BJ (cell line): ENCODE measurements at regions not wholly inside any gene's neighbourhood (a gene's known extent, or its start where the extent isn't known, plus 50 kb on each side); places are given as distances from the start of the nearest gene placed in this dataset.

Experiments used
- CTCF ChIA-PET: fragments of 350-600 bp; formaldehyde crosslinking; extraction: SDS; loops from one replicate; lab custom pipeline; 2021; ENCODE audit warnings: antibody characterized with exemption, inconsistent platforms; lab: Yijun Ruan, JAX
- POLR2A ChIA-PET: fragments of 300-600 bp; sonication (Branson Sonifier 250); formaldehyde crosslinking; extraction: SDS; loops from one replicate; lab custom pipeline; 2021; ENCODE audit warnings: antibody characterized with exemption; lab: Charles Lee
- DNase-seq: peaks from one replicate; pipeline ENCODE4 v3.0.0-alpha.2; 2011; ENCODE audit warnings: low read depth
- H3K27me3 ChIP-seq: 2 replicates; pipeline ENCODE4 v1.6.0; 2011; ENCODE audit warnings: low read length; ENCODE audit not compliant: control insufficient read depth, insufficient read depth
- H3K36me3 ChIP-seq: 2 replicates; pipeline ENCODE4 v1.5.1; 2011; ENCODE audit warnings: low read length; ENCODE audit not compliant: control insufficient read depth, insufficient read depth
- H3K4me3 ChIP-seq: 2 replicates; pipeline ENCODE4 v1.5.1; 2011; ENCODE audit warnings: low read depth, mild to moderate bottlenecking, control low read depth, low read length
- TF ChIP-seq, protein P1 (sequence below): IDR thresholded peaks from 2 replicates; pipeline ENCODE4 v1.5.1; 2011; ENCODE audit warnings: low read depth, mild to moderate bottlenecking, control low read depth, inconsistent platforms, low read length, moderate library complexity; ENCODE audit not compliant: insufficient read depth

DNA sequence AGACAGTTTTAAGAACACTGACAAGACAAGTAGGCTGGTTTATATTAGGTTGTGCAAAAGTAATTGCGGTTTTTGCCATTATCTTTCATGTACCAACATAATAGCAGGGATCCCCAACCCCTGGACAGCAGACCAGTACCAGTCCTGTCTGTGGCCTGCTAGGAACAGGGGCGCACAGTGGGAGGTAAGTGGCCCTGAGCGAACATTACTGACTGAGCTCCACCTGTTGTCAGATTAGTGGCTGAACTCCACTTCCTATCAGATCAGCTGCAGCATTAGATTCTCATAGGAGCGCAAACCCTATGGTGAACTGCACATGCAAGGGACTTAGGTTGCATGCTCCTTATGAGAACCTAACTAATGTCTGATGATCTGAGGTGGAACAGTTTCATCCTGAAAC lies 921.9 kb downstream of the CCDC85A start:
- ChIA-PET POLR2A (no interaction called here), CTCF (no interaction called here)
- Histone ChIP-seq H3K36me3 (no peaks in the 10 kb centered on the region), H3K4me3 (no peak overlapping the region), H3K27me3 (no peaks in the 10 kb centered on the region)
- no peak for DNase-seq
- TF ChIP-seq, protein P1, sequence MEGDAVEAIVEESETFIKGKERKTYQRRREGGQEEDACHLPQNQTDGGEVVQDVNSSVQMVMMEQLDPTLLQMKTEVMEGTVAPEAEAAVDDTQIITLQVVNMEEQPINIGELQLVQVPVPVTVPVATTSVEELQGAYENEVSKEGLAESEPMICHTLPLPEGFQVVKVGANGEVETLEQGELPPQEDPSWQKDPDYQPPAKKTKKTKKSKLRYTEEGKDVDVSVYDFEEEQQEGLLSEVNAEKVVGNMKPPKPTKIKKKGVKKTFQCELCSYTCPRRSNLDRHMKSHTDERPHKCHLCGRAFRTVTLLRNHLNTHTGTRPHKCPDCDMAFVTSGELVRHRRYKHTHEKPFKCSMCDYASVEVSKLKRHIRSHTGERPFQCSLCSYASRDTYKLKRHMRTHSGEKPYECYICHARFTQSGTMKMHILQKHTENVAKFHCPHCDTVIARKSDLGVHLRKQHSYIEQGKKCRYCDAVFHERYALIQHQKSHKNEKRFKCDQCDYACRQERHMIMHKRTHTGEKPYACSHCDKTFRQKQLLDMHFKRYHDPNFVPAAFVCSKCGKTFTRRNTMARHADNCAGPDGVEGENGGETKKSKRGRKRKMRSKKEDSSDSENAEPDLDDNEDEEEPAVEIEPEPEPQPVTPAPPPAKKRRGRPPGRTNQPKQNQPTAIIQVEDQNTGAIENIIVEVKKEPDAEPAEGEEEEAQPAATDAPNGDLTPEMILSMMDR, result no peak

DNA sequence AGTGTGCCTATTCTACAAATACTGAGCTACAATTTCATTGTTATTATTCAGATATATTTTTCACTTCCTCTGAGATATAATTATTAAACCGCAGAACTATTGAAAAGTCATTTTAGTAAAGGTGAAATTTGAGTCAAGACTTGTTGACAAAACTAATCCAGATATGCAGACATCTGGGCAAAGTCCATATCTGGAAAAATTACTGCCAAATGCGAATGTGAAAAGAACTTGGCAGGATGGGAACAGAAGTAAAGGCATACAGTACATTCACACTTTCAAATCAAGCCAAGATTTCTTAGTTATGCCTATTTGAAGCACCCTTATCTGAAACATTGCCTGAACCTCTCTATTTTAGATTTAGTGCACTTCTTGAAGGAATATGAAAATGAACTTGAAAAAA lies 923.6 kb downstream of the CCDC85A start:
- TF ChIP-seq, protein P1, result no peak
- ChIA-PET POLR2A (no interaction called here), CTCF (no interaction called here)
- Histone ChIP-seq H3K36me3 (no peaks in the 10 kb centered on the region), H3K4me3 (no peak overlapping the region), H3K27me3 (no peaks in the 10 kb centered on the region)
- DNase-seq, result no peak

DNA sequence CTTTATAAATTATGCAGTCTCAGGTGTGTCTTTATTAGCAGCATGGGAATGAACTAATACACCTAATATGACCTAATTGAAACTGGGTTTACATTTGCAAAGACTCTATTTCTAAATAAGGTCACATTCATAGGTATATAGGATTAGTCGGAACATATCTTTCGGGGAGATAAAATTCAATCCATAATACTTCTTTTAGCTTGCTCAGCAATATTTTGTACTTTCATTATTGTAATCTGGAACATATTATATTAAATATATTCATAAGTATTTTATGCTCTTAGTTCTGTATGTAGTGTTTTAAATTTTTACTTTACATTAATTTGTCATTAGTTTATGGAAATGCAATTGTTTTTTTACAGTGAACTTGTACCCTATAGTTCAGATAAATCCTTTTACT lies 927.7 kb downstream of the CCDC85A start:
- CTCF ChIA-PET, result interaction anchor here (0.7 kb wide), 1 partner anchor 66 kb away, joined by 3 read pairs; no protein-coding TSS in a partner anchor
- POLR2A ChIA-PET, result no interaction called here
- Histone ChIP-seq H3K27me3 (no peaks in the 10 kb centered on the region), H3K36me3 (no peaks in the 10 kb centered on the region), H3K4me3 (no peak overlapping the region)
- TF ChIP-seq, protein P1, result no peak
- no peak for DNase-seq

DNA sequence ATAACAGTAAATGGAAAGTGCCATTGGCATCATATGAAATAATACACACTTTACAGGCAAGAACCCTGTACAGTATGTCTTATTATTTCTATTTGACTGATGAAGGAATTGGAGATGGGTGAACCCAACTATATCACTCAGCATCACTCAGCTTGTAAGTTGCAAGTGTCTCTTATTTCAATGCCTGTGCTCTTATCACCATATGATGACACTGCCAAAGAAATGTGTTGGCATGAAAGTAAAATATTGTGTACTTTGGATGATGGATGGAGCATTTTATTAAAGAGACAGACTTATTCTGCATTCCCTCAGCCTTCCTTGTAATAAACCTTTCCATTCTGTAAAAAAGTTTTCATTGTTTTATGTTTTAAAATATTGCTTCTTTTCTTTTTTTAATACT lies 927.5 kb upstream of the VRK2 start:
- POLR2A ChIA-PET, result no interaction called here
- no peaks in the 10 kb centered on the region for H3K36me3 ChIP-seq
- H3K4me3 ChIP-seq, result no peak overlapping the region

DNA sequence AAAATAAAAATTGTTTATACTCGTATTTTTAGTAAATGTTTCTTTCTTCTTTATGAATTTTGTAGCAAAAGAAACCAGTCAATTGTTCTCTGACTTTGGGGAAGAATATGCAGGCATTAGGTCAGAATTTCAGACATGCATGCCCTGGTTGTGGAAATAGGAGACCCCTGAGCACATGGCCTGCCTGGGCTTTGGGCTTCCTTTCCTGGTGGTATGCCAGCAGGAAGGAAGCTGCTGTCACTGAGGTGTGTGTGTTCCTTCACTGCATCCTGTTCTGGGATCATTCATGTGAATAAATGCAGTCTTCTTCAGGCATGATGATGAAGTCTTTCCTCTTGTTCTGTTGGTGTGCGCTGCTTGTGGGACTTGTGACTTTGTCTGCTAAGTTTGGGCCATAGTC lies 920.2 kb upstream of the VRK2 start:
- Histone ChIP-seq H3K36me3 (no peaks in the 10 kb centered on the region), H3K4me3 (no peak overlapping the region), H3K27me3 (no peaks in the 10 kb centered on the region)
- CTCF ChIA-PET, result no interaction called here
- no peak for DNase-seq
- POLR2A ChIA-PET, result interaction anchor here (0.5 kb wide), 1 partner anchor 212 kb away, joined by 3 read pairs; no protein-coding TSS in a partner anchor
- TF ChIP-seq, protein P1, result no peak

More for the DNA sequence above, 927.5 kb upstream of the VRK2 start:
- no peak for DNase-seq
- no peaks in the 10 kb centered on the region for H3K27me3 ChIP-seq
- CTCF ChIA-PET, result no interaction called here
- TF ChIP-seq, protein P1, result no peak
